ENCODE measurements at regions not wholly inside any gene's neighbourhood (a gene's known extent, or its start where the extent isn't known, plus 50 kb on each side); places are given as distances from the start of the nearest gene placed in this dataset.

DNA sequence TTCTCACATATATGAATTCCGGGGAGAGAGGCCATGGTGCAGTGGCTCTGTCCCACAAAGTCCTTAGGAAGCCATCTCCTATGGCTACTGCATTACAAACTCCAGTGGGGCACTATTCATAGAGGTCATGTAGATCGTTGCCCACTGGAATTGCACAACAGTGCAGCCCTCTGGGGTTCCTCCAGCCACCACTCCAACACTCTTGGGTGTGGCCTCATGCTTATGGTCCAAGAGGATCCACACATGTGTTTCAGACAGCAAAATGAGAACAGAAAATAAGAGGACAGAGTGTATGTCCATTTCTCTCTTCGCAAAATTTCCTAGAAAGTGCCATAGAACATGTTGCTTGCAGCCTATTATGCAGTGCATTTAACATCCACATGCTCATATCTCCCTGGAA is 444.2 kb upstream of the FAM241A start:
- Histone ChIP-seq H3K9ac (ENCODE audit: low read depth in 1 of 2, low read length in 2 of 2) (no peak overlapping the region), H3K36me3 (ENCODE audit: control insufficient read depth in 4 of 4, insufficient read depth in 3 of 4, low read depth in 1 of 4, low read length in 3 of 4) (no peaks in the 10 kb centered on the region), H3K27ac (ENCODE audit: low read depth in 1 of 2, low read length in 2 of 2) (no peak overlapping the region), H3K4me1 (ENCODE audit: control insufficient read depth in 4 of 4, insufficient read depth in 4 of 4, low read length in 3 of 4) (no peaks in the 10 kb centered on the region), H3K27me3 (ENCODE audit: control insufficient read depth in 4 of 4, insufficient read depth in 4 of 4, low read length in 3 of 4) (no peaks in the 10 kb centered on the region), H3K9me3 (ENCODE audit: control insufficient read depth in 4 of 4, low read length in 3 of 4) (no peaks in the 10 kb centered on the region), H3K4me3 (ENCODE audit: low read depth in 1 of 3, low read length in 3 of 3) (no peak overlapping the region)
- 81% methylated on average over 3 of the region's 3 CpGs for WGBS
- no peak for DNase-seq (ENCODE audit: low spot score)
- no peak for TF ChIP-seq FOXA2 (IDR thresholded peaks at IDR 0.05)

GRCh38 chr4:111707491-111707890 is 437.8 kb upstream of the FAM241A start:
- Histone ChIP-seq H3K36me3 (ENCODE audit: control insufficient read depth in 4 of 4, insufficient read depth in 3 of 4, low read depth in 1 of 4, low read length in 3 of 4) (no peaks in the 10 kb centered on the region), H3K27ac (ENCODE audit: low read depth in 1 of 2, low read length in 2 of 2) (no peak overlapping the region), H3K4me1 (ENCODE audit: control insufficient read depth in 4 of 4, insufficient read depth in 4 of 4, low read length in 3 of 4) (no peaks in the 10 kb centered on the region), H3K27me3 (ENCODE audit: control insufficient read depth in 4 of 4, insufficient read depth in 4 of 4, low read length in 3 of 4) (no peaks in the 10 kb centered on the region), H3K4me3 (ENCODE audit: low read depth in 1 of 3, low read length in 3 of 3) (no peak overlapping the region), H3K9ac (ENCODE audit: low read depth in 1 of 2, low read length in 2 of 2) (no peak overlapping the region), H3K9me3 (ENCODE audit: control insufficient read depth in 4 of 4, low read length in 3 of 4) (no peaks in the 10 kb centered on the region)
- TF ChIP-seq JUND (IDR thresholded peaks at IDR 0.05) (no peak), HNF4A (conservative IDR thresholded peaks at IDR 0.05) (no peak), SP1 (IDR thresholded peaks at IDR 0.05) (no peak), NR2F2 (IDR thresholded peaks at IDR 0.05) (no peak), TAF1 (conservative IDR thresholded peaks at IDR 0.05) (no peak), GABPA (IDR thresholded peaks at IDR 0.05 in 1 of 2, conservative IDR thresholded peaks at IDR 0.05 in 1 of 2) (no peak), RAD21 (IDR thresholded peaks at IDR 0.05) (no peak), MAX (IDR thresholded peaks at IDR 0.05) (no peak), FOXA1 (IDR thresholded peaks at IDR 0.05) (no peak), HNF4G (IDR thresholded peaks at IDR 0.05) (no peak), FOXA2 (IDR thresholded peaks at IDR 0.05) (no peak), REST (IDR thresholded peaks at IDR 0.05) (no peak), YY1 (IDR thresholded peaks at IDR 0.05) (no peak), RXRA (IDR thresholded peaks at IDR 0.05) (no peak), EGR1 (IDR thresholded peaks at IDR 0.05; ENCODE audit: low read depth in 2 of 2) (no peak)
- TF ChIP-seq, protein P1, sequence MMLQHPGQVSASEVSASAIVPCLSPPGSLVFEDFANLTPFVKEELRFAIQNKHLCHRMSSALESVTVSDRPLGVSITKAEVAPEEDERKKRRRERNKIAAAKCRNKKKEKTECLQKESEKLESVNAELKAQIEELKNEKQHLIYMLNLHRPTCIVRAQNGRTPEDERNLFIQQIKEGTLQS (IDR thresholded peaks at IDR 0.05): no peak
- TF ChIP-seq, protein P2, sequence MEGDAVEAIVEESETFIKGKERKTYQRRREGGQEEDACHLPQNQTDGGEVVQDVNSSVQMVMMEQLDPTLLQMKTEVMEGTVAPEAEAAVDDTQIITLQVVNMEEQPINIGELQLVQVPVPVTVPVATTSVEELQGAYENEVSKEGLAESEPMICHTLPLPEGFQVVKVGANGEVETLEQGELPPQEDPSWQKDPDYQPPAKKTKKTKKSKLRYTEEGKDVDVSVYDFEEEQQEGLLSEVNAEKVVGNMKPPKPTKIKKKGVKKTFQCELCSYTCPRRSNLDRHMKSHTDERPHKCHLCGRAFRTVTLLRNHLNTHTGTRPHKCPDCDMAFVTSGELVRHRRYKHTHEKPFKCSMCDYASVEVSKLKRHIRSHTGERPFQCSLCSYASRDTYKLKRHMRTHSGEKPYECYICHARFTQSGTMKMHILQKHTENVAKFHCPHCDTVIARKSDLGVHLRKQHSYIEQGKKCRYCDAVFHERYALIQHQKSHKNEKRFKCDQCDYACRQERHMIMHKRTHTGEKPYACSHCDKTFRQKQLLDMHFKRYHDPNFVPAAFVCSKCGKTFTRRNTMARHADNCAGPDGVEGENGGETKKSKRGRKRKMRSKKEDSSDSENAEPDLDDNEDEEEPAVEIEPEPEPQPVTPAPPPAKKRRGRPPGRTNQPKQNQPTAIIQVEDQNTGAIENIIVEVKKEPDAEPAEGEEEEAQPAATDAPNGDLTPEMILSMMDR (IDR thresholded peaks at IDR 0.05; ENCODE audit: low read depth, low read length, missing input control): no peak
- TF ChIP-seq, protein P3, sequence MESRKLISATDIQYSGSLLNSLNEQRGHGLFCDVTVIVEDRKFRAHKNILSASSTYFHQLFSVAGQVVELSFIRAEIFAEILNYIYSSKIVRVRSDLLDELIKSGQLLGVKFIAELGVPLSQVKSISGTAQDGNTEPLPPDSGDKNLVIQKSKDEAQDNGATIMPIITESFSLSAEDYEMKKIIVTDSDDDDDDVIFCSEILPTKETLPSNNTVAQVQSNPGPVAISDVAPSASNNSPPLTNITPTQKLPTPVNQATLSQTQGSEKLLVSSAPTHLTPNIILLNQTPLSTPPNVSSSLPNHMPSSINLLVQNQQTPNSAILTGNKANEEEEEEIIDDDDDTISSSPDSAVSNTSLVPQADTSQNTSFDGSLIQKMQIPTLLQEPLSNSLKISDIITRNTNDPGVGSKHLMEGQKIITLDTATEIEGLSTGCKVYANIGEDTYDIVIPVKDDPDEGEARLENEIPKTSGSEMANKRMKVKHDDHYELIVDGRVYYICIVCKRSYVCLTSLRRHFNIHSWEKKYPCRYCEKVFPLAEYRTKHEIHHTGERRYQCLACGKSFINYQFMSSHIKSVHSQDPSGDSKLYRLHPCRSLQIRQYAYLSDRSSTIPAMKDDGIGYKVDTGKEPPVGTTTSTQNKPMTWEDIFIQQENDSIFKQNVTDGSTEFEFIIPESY (IDR thresholded peaks at IDR 0.05): no peak
- no peak for DNase-seq (ENCODE audit: low spot score)

Measured in liver (tissue), 8 donors.